GM12892 (cell line): ENCODE measurements at regions not wholly inside any gene's neighbourhood (a gene's known extent, or its start where the extent isn't known, plus 50 kb on each side); places are given as distances from the start of the nearest gene placed in this dataset.

Source experiments
- POLR2A ChIP-seq: IDR thresholded peaks from 2 replicates; pipeline ENCODE4 v1.6.1; 2011; ENCODE audit warnings: low read depth, low read length, control low read depth
- POLR2AphosphoS5 ChIP-seq: IDR thresholded peaks from 2 replicates; pipeline ENCODE4 v1.6.1; 2011; ENCODE audit warnings: low read depth, low read length, control low read depth
- TAF1 ChIP-seq: IDR thresholded peaks from 2 replicates; pipeline ENCODE4 v1.6.1; 2011; ENCODE audit warnings: low read depth, mild to moderate bottlenecking, control low read depth, low read length, borderline replicate concordance

GRCh38 chr2:136323935-136324334, 206.0 kb upstream of the CXCR4 start:
- TF ChIP-seq POLR2A, result no peak
- TF ChIP-seq POLR2AphosphoS5, result no peak
- TF ChIP-seq TAF1, result no peak
